ENCODE measurements at regions not wholly inside any gene's neighbourhood (a gene's known extent, or its start where the extent isn't known, plus 50 kb on each side); places are given as distances from the start of the nearest gene placed in this dataset.

DNA sequence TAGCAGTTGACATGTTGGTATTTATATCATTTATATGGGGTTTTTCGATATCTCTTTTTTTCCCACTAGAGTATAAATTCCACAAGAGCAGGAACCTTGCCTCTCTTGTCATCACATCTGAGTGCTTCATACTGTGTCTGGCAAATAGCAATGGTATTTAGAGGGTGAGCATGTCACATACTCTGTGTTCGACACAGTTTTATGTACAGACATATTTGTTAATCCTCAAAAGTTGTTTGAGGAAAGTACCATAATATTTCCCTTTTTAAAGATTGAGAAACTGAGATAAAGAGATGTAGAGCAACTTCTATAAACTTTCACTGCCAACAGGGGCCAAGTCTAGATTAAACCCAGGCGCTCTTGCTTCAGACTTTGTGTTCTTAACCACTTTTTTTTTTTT lies 324.6 kb upstream of the PDGFD start:
- H3K27ac ChIP-seq (ENCODE audit: low read depth, low read length), result no peak overlapping the region
- H3K4me1 ChIP-seq (ENCODE audit: control insufficient read depth in 3 of 3, insufficient read depth in 3 of 3, low read length in 3 of 3), result no peaks in the 10 kb centered on the region
- peaks cover 0 to 10% (median 3%) of the 10 kb centered on the region in 3 donors for H3K9me3 ChIP-seq (ENCODE audit: control insufficient read depth in 3 of 3, low read length in 3 of 3)
- no peak overlapping the region for H3K9ac ChIP-seq (ENCODE audit: low read depth in 1 of 3, low read length in 3 of 3)
- H3K4me3 ChIP-seq (ENCODE audit: low read length in 3 of 3), result no peak overlapping the region
- H3K27me3 ChIP-seq (ENCODE audit: control insufficient read depth in 3 of 3, insufficient read depth in 3 of 3, low read length in 3 of 3), result no peaks in the 10 kb centered on the region
- H3K36me3 ChIP-seq (ENCODE audit: control insufficient read depth in 3 of 3, insufficient read depth in 3 of 3, low read length in 3 of 3), result no peaks in the 10 kb centered on the region

DNA sequence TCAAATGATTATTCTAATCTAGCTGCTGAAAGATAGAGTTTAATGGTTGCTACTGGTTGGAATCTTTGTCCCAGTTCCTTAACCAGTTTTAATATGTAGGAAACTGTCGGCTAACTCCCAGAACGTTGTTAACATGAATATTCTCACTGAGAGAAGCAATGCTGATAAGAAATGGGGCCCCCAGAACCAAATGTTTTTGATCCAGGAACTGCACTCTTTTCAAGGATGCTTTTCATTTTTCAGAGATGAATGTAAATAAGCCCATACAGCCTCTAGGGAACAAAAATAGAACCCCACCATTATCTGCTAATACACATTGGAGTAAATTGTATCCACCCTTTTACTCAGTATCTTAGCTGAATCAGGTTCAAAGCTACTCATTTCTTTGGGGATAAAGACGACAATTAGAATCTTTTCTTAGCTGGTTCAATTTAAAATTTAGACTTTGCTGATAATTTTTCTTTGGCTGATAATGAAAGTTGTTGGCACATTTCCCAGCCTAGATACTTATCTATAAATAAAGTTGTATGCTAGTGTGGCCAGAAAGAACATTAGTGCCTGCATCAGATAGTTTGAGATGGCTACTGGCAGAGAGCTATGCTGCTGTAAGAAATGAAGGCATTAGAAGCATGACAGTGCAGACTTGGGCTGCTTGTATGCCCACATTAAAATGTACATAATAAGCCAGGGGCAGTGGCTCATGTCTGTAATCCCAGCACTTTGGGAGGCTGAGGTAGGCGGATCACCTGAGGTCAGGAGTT lies 323.3 kb upstream of the PDGFD start:
- Histone ChIP-seq H3K27me3 (ENCODE audit: control insufficient read depth in 3 of 3, insufficient read depth in 3 of 3, low read length in 3 of 3) (no peaks in the 10 kb centered on the region), H3K9ac (ENCODE audit: low read depth in 1 of 3, low read length in 3 of 3) (no peak overlapping the region), H3K4me3 (ENCODE audit: low read length in 3 of 3) (no peak overlapping the region), H3K36me3 (ENCODE audit: control insufficient read depth in 3 of 3, insufficient read depth in 3 of 3, low read length in 3 of 3) (no peaks in the 10 kb centered on the region), H3K27ac (ENCODE audit: low read depth, low read length) (no peak overlapping the region), H3K4me1 (ENCODE audit: control insufficient read depth in 3 of 3, insufficient read depth in 3 of 3, low read length in 3 of 3) (no peaks in the 10 kb centered on the region), H3K9me3 (ENCODE audit: control insufficient read depth in 3 of 3, low read length in 3 of 3) (peaks cover 0 to 13% (median 3%) of the 10 kb centered on the region in 3 donors)

GRCh38 chr11:104484804-104485554 lies 321.0 kb upstream of the PDGFD start:
- Histone ChIP-seq H3K9ac (ENCODE audit: low read depth in 1 of 3, low read length in 3 of 3) (no peak overlapping the region), H3K9me3 (ENCODE audit: control insufficient read depth in 3 of 3, low read length in 3 of 3) (peaks cover 0 to 13% (median 0%) of the 10 kb centered on the region in 3 donors), H3K27me3 (ENCODE audit: control insufficient read depth in 3 of 3, insufficient read depth in 3 of 3, low read length in 3 of 3) (no peaks in the 10 kb centered on the region), H3K4me1 (ENCODE audit: control insufficient read depth in 3 of 3, insufficient read depth in 3 of 3, low read length in 3 of 3) (no peaks in the 10 kb centered on the region), H3K4me3 (ENCODE audit: low read length in 3 of 3) (no peak overlapping the region), H3K27ac (ENCODE audit: low read depth, low read length) (no peak overlapping the region), H3K36me3 (ENCODE audit: control insufficient read depth in 3 of 3, insufficient read depth in 3 of 3, low read length in 3 of 3) (no peaks in the 10 kb centered on the region)

GRCh38 chr11:104476898-104477297 lies 313.0 kb upstream of the PDGFD start:
- H3K9me3 ChIP-seq (ENCODE audit: control insufficient read depth in 3 of 3, low read length in 3 of 3), result no peaks in the 10 kb centered on the region
- no peaks in the 10 kb centered on the region for H3K4me1 ChIP-seq (ENCODE audit: control insufficient read depth in 3 of 3, insufficient read depth in 3 of 3, low read length in 3 of 3)
- no peaks in the 10 kb centered on the region for H3K36me3 ChIP-seq (ENCODE audit: control insufficient read depth in 3 of 3, insufficient read depth in 3 of 3, low read length in 3 of 3)
- no peaks in the 10 kb centered on the region for H3K27me3 ChIP-seq (ENCODE audit: control insufficient read depth in 3 of 3, insufficient read depth in 3 of 3, low read length in 3 of 3)
- H3K4me3 ChIP-seq (ENCODE audit: low read length in 3 of 3), result no peak overlapping the region
- no peak overlapping the region for H3K9ac ChIP-seq (ENCODE audit: low read depth in 1 of 3, low read length in 3 of 3)
- no peak overlapping the region for H3K27ac ChIP-seq (ENCODE audit: low read depth, low read length)

DNA sequence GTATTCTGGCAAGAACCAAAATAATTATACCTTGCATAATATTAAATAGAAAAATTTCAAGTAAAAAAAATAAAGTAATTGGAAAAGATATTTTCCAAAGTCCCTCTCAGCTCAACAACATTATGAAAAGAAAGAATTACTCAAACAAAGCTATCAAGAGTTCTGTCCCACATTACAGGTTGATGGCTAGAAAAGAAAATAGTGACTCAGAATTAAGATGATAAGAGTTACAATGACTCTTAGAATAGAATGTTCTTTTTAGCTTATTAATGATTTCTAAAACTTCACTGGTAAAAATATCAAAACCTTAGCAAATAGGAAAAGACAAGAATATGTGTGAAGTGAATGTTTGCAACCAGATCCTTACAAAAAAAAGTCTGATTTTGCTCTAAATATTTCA lies 312.5 kb upstream of the PDGFD start:
- Histone ChIP-seq H3K36me3 (ENCODE audit: control insufficient read depth in 3 of 3, insufficient read depth in 3 of 3, low read length in 3 of 3) (no peaks in the 10 kb centered on the region), H3K9me3 (ENCODE audit: control insufficient read depth in 3 of 3, low read length in 3 of 3) (no peaks in the 10 kb centered on the region), H3K27me3 (ENCODE audit: control insufficient read depth in 3 of 3, insufficient read depth in 3 of 3, low read length in 3 of 3) (no peaks in the 10 kb centered on the region), H3K9ac (ENCODE audit: low read depth in 1 of 3, low read length in 3 of 3) (no peak overlapping the region), H3K4me1 (ENCODE audit: control insufficient read depth in 3 of 3, insufficient read depth in 3 of 3, low read length in 3 of 3) (no peaks in the 10 kb centered on the region), H3K27ac (ENCODE audit: low read depth, low read length) (no peak overlapping the region), H3K4me3 (ENCODE audit: low read length in 3 of 3) (no peak overlapping the region)

DNA sequence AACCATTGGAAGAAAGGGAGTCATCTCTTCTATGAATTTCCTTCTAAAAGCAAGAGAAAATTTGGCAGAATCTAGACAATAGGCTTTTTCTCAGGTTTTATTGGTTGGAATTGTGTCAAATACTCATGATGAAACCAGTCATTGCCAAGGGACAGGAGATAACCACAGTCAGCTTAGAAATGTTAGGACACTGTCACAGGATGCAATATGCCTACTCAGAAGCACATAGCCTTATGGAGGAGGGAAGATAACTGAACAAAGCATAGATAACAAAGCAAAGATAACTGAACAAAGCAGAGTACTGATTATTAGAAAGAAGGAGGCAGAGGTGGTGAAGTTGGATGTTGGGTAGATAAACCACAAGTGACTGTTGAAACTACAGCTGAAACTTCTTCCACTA lies 303.5 kb upstream of the PDGFD start:
- H3K27me3 ChIP-seq (ENCODE audit: control insufficient read depth in 3 of 3, insufficient read depth in 3 of 3, low read length in 3 of 3), result no peaks in the 10 kb centered on the region
- H3K9me3 ChIP-seq (ENCODE audit: control insufficient read depth in 3 of 3, low read length in 3 of 3), result no peaks in the 10 kb centered on the region
- no peak overlapping the region for H3K4me3 ChIP-seq (ENCODE audit: low read length in 3 of 3)
- no peak overlapping the region for H3K9ac ChIP-seq (ENCODE audit: low read depth in 1 of 3, low read length in 3 of 3)
- H3K36me3 ChIP-seq (ENCODE audit: control insufficient read depth in 3 of 3, insufficient read depth in 3 of 3, low read length in 3 of 3), result no peaks in the 10 kb centered on the region
- H3K4me1 ChIP-seq (ENCODE audit: control insufficient read depth in 3 of 3, insufficient read depth in 3 of 3, low read length in 3 of 3), result peaks cover 0 to under 1% (median 0%) of the 10 kb centered on the region in 3 donors
- H3K27ac ChIP-seq (ENCODE audit: low read depth, low read length), result no peak overlapping the region

DNA sequence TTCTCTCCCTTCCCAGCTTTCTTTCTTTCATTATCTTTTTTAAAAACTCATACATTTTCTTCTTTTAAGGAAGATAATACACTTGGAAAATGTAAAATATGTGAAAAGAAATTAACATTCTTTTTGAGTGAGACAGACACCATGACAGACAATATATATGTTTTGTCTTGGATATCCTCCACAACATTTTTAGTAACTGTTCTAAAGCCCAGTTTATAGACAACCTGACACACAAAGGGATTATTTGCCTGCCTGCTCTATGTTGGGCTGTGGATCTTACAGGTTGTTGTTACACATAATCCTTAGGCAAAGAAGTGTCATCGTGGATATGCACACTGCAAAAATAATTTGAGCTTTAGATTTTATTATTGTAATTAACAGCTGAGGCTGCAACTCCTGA lies 301.4 kb upstream of the PDGFD start:
- no peak overlapping the region for H3K4me3 ChIP-seq (ENCODE audit: low read length in 3 of 3)
- H3K27me3 ChIP-seq (ENCODE audit: control insufficient read depth in 3 of 3, insufficient read depth in 3 of 3, low read length in 3 of 3), result no peaks in the 10 kb centered on the region
- no peaks in the 10 kb centered on the region for H3K36me3 ChIP-seq (ENCODE audit: control insufficient read depth in 3 of 3, insufficient read depth in 3 of 3, low read length in 3 of 3)
- H3K9me3 ChIP-seq (ENCODE audit: control insufficient read depth in 3 of 3, low read length in 3 of 3), result no peaks in the 10 kb centered on the region
- peaks cover 0 to 4% (median 0%) of the 10 kb centered on the region in 3 donors for H3K4me1 ChIP-seq (ENCODE audit: control insufficient read depth in 3 of 3, insufficient read depth in 3 of 3, low read length in 3 of 3)
- H3K9ac ChIP-seq (ENCODE audit: low read depth in 1 of 3, low read length in 3 of 3), result no peak overlapping the region
- H3K27ac ChIP-seq (ENCODE audit: low read depth, low read length), result no peak overlapping the region

DNA sequence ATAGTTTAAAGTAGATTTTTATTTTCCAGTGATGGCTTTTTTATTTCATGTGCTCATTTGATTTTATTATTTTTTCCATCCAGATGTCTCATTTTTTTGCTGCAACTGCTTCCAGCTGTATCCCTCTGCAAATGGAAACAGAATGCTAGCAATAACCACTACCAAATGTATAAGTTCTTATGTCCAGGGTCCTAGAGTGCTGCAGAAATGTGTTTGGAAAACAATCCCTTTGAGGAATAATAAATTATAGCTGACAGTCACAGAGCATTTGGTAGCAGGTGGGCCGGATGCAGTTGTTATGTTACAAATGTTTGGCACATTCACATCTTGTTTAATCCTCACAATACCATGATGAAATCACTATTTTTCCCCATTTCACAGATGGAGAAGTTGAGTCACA lies 300.7 kb upstream of the PDGFD start:
- H3K9me3 ChIP-seq (ENCODE audit: control insufficient read depth in 3 of 3, low read length in 3 of 3), result no peaks in the 10 kb centered on the region
- H3K4me3 ChIP-seq (ENCODE audit: low read length in 3 of 3), result no peak overlapping the region
- no peak overlapping the region for H3K9ac ChIP-seq (ENCODE audit: low read depth in 1 of 3, low read length in 3 of 3)
- no peaks in the 10 kb centered on the region for H3K36me3 ChIP-seq (ENCODE audit: control insufficient read depth in 3 of 3, insufficient read depth in 3 of 3, low read length in 3 of 3)
- no peak overlapping the region for H3K27ac ChIP-seq (ENCODE audit: low read depth, low read length)
- H3K27me3 ChIP-seq (ENCODE audit: control insufficient read depth in 3 of 3, insufficient read depth in 3 of 3, low read length in 3 of 3), result no peaks in the 10 kb centered on the region
- peaks cover 0 to 4% (median 0%) of the 10 kb centered on the region in 3 donors for H3K4me1 ChIP-seq (ENCODE audit: control insufficient read depth in 3 of 3, insufficient read depth in 3 of 3, low read length in 3 of 3)

GRCh38 chr11:104462341-104462740 lies 298.4 kb upstream of the PDGFD start:
- H3K27me3 ChIP-seq (ENCODE audit: control insufficient read depth in 3 of 3, insufficient read depth in 3 of 3, low read length in 3 of 3), result no peaks in the 10 kb centered on the region
- no peaks in the 10 kb centered on the region for H3K36me3 ChIP-seq (ENCODE audit: control insufficient read depth in 3 of 3, insufficient read depth in 3 of 3, low read length in 3 of 3)

GRCh38 chr11:104451197-104451893 lies 287.4 kb upstream of the PDGFD start:
- no peaks in the 10 kb centered on the region for H3K36me3 ChIP-seq (ENCODE audit: control insufficient read depth in 3 of 3, insufficient read depth in 3 of 3, low read length in 3 of 3)
- no peak overlapping the region for H3K9ac ChIP-seq (ENCODE audit: low read depth in 1 of 3, low read length in 3 of 3)
- H3K9me3 ChIP-seq (ENCODE audit: control insufficient read depth in 3 of 3, low read length in 3 of 3), result no peaks in the 10 kb centered on the region
- H3K27me3 ChIP-seq (ENCODE audit: control insufficient read depth in 3 of 3, insufficient read depth in 3 of 3, low read length in 3 of 3), result no peaks in the 10 kb centered on the region
- H3K4me3 ChIP-seq (ENCODE audit: low read length in 3 of 3), result no peak overlapping the region
- H3K4me1 ChIP-seq (ENCODE audit: control insufficient read depth in 3 of 3, insufficient read depth in 3 of 3, low read length in 3 of 3), result peaks cover 0 to 3% (median 0%) of the 10 kb centered on the region in 3 donors
- H3K27ac ChIP-seq (ENCODE audit: low read depth, low read length), result no peak overlapping the region

More at GRCh38 chr11:104462341-104462740, 298.4 kb upstream of the PDGFD start:
- Histone ChIP-seq H3K4me3 (ENCODE audit: low read length in 3 of 3) (no peak overlapping the region), H3K27ac (ENCODE audit: low read depth, low read length) (no peak overlapping the region), H3K9me3 (ENCODE audit: control insufficient read depth in 3 of 3, low read length in 3 of 3) (no peaks in the 10 kb centered on the region), H3K4me1 (ENCODE audit: control insufficient read depth in 3 of 3, insufficient read depth in 3 of 3, low read length in 3 of 3) (peaks cover 0 to 4% (median 0%) of the 10 kb centered on the region in 3 donors), H3K9ac (ENCODE audit: low read depth in 1 of 3, low read length in 3 of 3) (no peak overlapping the region)
